MM.1S (cell line): ENCODE measurements at regions not wholly inside any gene's neighbourhood (a gene's known extent, or its start where the extent isn't known, plus 50 kb on each side); places are given as distances from the start of the nearest gene placed in this dataset.

ENCODE experiments used
- DNase-seq: peaks from one replicate; pipeline ENCODE4 v3.0.0-alpha.2; 2015
- H2AFZ ChIP-seq: fragments of 300-600 bp; sonication (generic); 2 replicates; pipeline ENCODE4 v1.6.0; 2016; ENCODE audit warnings: antibody characterized with exemption, low read length
- H3F3A ChIP-seq: fragments of 300-600 bp; sonication (generic); 2 replicates; pipeline ENCODE4 v1.6.1; 2016; ENCODE audit warnings: mild to moderate bottlenecking, antibody characterized with exemption, low read length, moderate library complexity, mixed read lengths; ENCODE audit not compliant: insufficient read depth
- H3K27ac ChIP-seq: fragments of 300-600 bp; sonication (generic); 2 replicates; pipeline ENCODE4 v1.5.1; 2016; ENCODE audit warnings: mild to moderate bottlenecking, low read length
- H3K27me3 ChIP-seq: fragments of 300-600 bp; sonication (generic); replicated peaks from 2 replicates; pipeline ENCODE4 v1.6.0; 2016; ENCODE audit warnings: low read length; ENCODE audit not compliant: insufficient read depth
- H3K36me3 ChIP-seq: fragments of 300-600 bp; sonication (generic); replicated peaks from 2 replicates; pipeline ENCODE4 v1.6.1; 2016; ENCODE audit warnings: mild to moderate bottlenecking, low read length, mixed read lengths; ENCODE audit not compliant: insufficient read depth
- H3K4me1 ChIP-seq: fragments of 300-600 bp; sonication (generic); 2 replicates; pipeline ENCODE4 v1.6.1; 2016; ENCODE audit warnings: low read length, mixed read lengths
- H3K4me2 ChIP-seq: fragments of 300-600 bp; sonication (generic); 2 replicates; pipeline ENCODE4 v1.6.0; 2016; ENCODE audit warnings: low read depth, low read length
- H3K4me3 ChIP-seq: fragments of 300-600 bp; sonication (generic); 2 replicates; pipeline ENCODE4 v1.5.1; 2016; ENCODE audit warnings: low read length, mixed read lengths
- H3K79me2 ChIP-seq: fragments of 300-600 bp; sonication (generic); 2 replicates; pipeline ENCODE4 v1.6.1; 2016; ENCODE audit warnings: mixed run types, low read length, mixed read lengths
- H3K9ac ChIP-seq: fragments of 300-600 bp; sonication (generic); 2 replicates; pipeline ENCODE4 v1.6.1; 2016; ENCODE audit warnings: low read length, mixed read lengths
- H3K9me2 ChIP-seq: fragments of 300-600 bp; sonication (generic); replicated peaks from 2 replicates; pipeline ENCODE4 v1.6.1; 2016; ENCODE audit warnings: mild to moderate bottlenecking, low read length, mixed read lengths; ENCODE audit not compliant: insufficient read depth
- H3K9me3 ChIP-seq: fragments of 300-600 bp; sonication (generic); replicated peaks from 2 replicates; pipeline ENCODE4 v1.6.1; 2016; ENCODE audit warnings: mild to moderate bottlenecking, low read length, mixed read lengths; ENCODE audit not compliant: insufficient read depth
- H4K20me1 ChIP-seq: fragments of 300-600 bp; sonication (generic); 2 replicates; pipeline ENCODE4 v1.6.1; 2016; ENCODE audit warnings: mild to moderate bottlenecking, low read length, moderate library complexity, mixed read lengths; ENCODE audit not compliant: insufficient read depth
- EZH2 ChIP-seq: fragments of 300-600 bp; sonication (generic); optimal IDR thresholded peaks from 2 replicates; pipeline ENCODE3; 2017; ENCODE audit warnings: low read depth, mild to moderate bottlenecking, antibody characterized with exemption, low read length, mixed read lengths
- EZH2phosphoT487 ChIP-seq: fragments of 300-600 bp; sonication (generic); IDR thresholded peaks from 2 replicates; pipeline ENCODE4 v1.6.1; 2018; ENCODE audit warnings: antibody characterized with exemption, low read length
- TF ChIP-seq, protein P1 (sequence below): fragments of 300-600 bp; sonication (generic); IDR thresholded peaks from 2 replicates; pipeline ENCODE4 v1.5.1; 2016; ENCODE audit warnings: antibody characterized with exemption, low read length, mixed read lengths

GRCh38 chr13:50682002-50682401 is 161.5 kb downstream of the DLEU7 start:
- Histone ChIP-seq H3K4me1 (no peaks in the 10 kb centered on the region), H3K79me2 (no peaks in the 10 kb centered on the region), H3K4me3 (no peak overlapping the region)

DNA sequence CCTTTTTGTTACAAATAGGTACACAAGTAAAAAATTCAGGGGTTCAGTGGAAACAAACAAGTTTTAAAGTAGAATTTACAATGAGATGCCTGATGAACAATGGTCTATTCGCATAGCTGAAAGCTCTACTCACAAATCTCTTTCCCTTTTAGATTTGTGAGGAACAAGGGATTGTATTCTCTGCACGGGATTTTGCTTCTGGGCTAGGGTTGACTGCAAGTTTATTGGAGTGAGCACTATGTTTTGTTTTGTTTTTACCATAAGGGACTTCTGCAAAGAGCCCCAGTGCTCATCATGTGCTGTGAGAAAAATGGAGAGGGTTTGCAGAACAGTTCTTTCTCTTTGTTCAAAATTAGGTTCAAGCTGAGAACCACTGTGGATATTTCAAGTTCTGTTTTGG is 160.5 kb downstream of the DLEU7 start:
- Histone ChIP-seq H3K27me3 (no peaks in the 10 kb centered on the region), H3K4me1 (no peaks in the 10 kb centered on the region), H3K9me3 (no peaks in the 10 kb centered on the region), H2AFZ (no peak overlapping the region), H3K4me3 (no peak overlapping the region), H4K20me1 (no peaks in the 10 kb centered on the region), H3K9ac (no peak overlapping the region), H3K4me2 (no peak overlapping the region), H3K9me2 (no peaks in the 10 kb centered on the region), H3K27ac (no peak overlapping the region), H3K36me3 (no peaks in the 10 kb centered on the region), H3K79me2 (no peaks in the 10 kb centered on the region), H3F3A (no peaks in the 10 kb centered on the region)
- TF ChIP-seq EZH2phosphoT487 (no peak), EZH2 (no peak)
- TF ChIP-seq, protein P1, sequence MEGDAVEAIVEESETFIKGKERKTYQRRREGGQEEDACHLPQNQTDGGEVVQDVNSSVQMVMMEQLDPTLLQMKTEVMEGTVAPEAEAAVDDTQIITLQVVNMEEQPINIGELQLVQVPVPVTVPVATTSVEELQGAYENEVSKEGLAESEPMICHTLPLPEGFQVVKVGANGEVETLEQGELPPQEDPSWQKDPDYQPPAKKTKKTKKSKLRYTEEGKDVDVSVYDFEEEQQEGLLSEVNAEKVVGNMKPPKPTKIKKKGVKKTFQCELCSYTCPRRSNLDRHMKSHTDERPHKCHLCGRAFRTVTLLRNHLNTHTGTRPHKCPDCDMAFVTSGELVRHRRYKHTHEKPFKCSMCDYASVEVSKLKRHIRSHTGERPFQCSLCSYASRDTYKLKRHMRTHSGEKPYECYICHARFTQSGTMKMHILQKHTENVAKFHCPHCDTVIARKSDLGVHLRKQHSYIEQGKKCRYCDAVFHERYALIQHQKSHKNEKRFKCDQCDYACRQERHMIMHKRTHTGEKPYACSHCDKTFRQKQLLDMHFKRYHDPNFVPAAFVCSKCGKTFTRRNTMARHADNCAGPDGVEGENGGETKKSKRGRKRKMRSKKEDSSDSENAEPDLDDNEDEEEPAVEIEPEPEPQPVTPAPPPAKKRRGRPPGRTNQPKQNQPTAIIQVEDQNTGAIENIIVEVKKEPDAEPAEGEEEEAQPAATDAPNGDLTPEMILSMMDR = no peak
- DNase-seq = no peak

More at GRCh38 chr13:50682002-50682401, 161.5 kb downstream of the DLEU7 start:
- no peaks in the 10 kb centered on the region for H3K9me2 ChIP-seq
- H3K27me3 ChIP-seq = no peaks in the 10 kb centered on the region
- no peaks in the 10 kb centered on the region for H3K36me3 ChIP-seq
- no peak overlapping the region for H2AFZ ChIP-seq
- no peak overlapping the region for H3K9ac ChIP-seq
- no peak for TF ChIP-seq EZH2phosphoT487
- TF ChIP-seq, protein P1 = no peak
- TF ChIP-seq EZH2 = no peak
- no peak overlapping the region for H3K27ac ChIP-seq
- DNase-seq = no peak
- no peaks in the 10 kb centered on the region for H4K20me1 ChIP-seq
- no peaks in the 10 kb centered on the region for H3K9me3 ChIP-seq
- no peak overlapping the region for H3K4me2 ChIP-seq
- no peaks in the 10 kb centered on the region for H3F3A ChIP-seq

GRCh38 chr13:50684366-50684765 is 159.1 kb downstream of the DLEU7 start:
- H3K9ac ChIP-seq = no peak overlapping the region
- DNase-seq = no peak
- TF ChIP-seq EZH2phosphoT487 (no peak), EZH2 (no peak)
- TF ChIP-seq, protein P1 = no peak

More at GRCh38 chr13:50684366-50684765, 159.1 kb downstream of the DLEU7 start:
- no peaks in the 10 kb centered on the region for H4K20me1 ChIP-seq
- H3F3A ChIP-seq = no peaks in the 10 kb centered on the region
- H3K36me3 ChIP-seq = no peaks in the 10 kb centered on the region
- no peak overlapping the region for H2AFZ ChIP-seq
- H3K4me3 ChIP-seq = no peak overlapping the region
- H3K27ac ChIP-seq = no peak overlapping the region
- no peaks in the 10 kb centered on the region for H3K4me1 ChIP-seq
- no peaks in the 10 kb centered on the region for H3K9me3 ChIP-seq
- no peak overlapping the region for H3K4me2 ChIP-seq
- H3K9me2 ChIP-seq = no peaks in the 10 kb centered on the region
- H3K79me2 ChIP-seq = no peaks in the 10 kb centered on the region
- H3K27me3 ChIP-seq = no peaks in the 10 kb centered on the region
